ENCODE measurements at regions not wholly inside any gene's neighbourhood (a gene's known extent, or its start where the extent isn't known, plus 50 kb on each side); places are given as distances from the start of the nearest gene placed in this dataset.
A peak's percentile ranks its signal among the peaks of the same experiment; 100 is the strongest.
"Not testable (repeated sequence)": the region's sequence is repeated elsewhere in the genome, so short reads cannot be mapped to it uniquely, and the experiment has no call there.

GRCh38 chr6:170224694-170225660, 65.9 kb downstream of the DLL1 start:
- intact Hi-C loops (cut with micrococcal nuclease) = no loop called here
- Mint-ChIP-seq H3K4me1 (ENCODE audit: low read depth) (peaks cover 15% of the 10 kb centered on the region), H3K27ac (no peak overlapping the region), H3K9me3 (no peaks in the 10 kb centered on the region), H3K4me3 (no peak overlapping the region), H3K27me3 (no peaks in the 10 kb centered on the region), H3K36me3 (no peaks in the 10 kb centered on the region)
- POLR2A ChIA-PET = no interaction called here
- CTCF ChIA-PET = no interaction called here
- DNase-seq = no peak

DNA sequence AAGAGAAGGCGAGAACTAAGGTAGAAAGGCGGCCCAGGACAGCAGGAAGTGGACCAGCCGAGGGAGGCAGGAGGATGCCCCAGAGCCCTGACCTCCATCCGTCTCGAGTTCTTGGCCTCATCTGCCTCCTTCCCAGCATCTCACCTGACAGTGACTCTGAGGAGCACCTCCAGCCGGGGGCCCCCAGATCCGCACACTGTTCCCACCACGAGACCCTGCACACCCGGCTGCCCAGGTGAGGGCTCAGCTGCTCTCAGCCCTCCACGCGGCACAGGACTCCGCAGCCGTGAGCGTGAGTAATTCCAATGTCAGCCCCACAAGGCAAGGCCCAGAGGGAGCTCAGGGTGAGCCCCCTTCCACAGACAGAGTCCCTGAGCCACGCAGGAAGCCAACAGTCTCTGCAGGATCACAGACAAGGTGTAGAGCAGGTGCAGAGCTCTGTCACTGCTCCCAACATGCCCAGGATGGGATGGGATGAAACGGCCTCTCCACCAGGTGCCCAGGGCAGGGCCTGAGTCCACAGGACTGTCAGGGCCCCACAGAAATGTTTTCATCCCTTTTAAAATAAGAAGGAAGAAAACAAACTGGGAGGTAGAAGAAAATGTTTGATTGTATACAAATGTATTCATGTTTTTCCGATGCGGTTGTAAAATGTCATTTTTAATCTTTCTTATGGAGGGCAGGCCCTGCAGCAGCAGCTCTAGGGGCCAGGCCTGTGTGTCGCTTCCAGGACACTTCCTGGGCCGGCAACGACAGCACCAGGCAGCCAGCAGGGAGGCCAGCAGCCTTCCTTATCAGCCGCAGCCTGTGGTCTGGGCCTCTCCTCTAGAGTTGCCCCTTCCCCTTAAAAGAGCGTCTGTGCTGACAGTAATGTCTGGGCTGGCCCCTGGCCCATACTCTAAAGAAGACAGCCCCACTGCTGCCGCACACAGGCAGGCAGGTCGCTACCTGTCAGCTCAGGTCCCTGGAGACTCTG, 66.9 kb downstream of the DLL1 start:
- no peak overlapping the region for H3K27ac Mint-ChIP-seq
- ChIA-PET POLR2A (no interaction called here), CTCF (no interaction called here)
- no peak overlapping the region for H3K4me3 Mint-ChIP-seq
- no peaks in the 10 kb centered on the region for H3K27me3 Mint-ChIP-seq
- no peaks in the 10 kb centered on the region for H3K36me3 Mint-ChIP-seq
- no peak for DNase-seq
- H3K4me1 Mint-ChIP-seq (ENCODE audit: low read depth) = peaks cover 15% of the 10 kb centered on the region
- no peaks in the 10 kb centered on the region for H3K9me3 Mint-ChIP-seq
- intact Hi-C loops (cut with micrococcal nuclease) = no loop called here

- peaks cover 15% of the 10 kb centered on the region for H3K4me1 Mint-ChIP-seq (ENCODE audit: low read depth)
- CTCF ChIA-PET = no interaction called here
- DNase-seq = no peak
Observed at GRCh38 chr6:170222498-170223471, 68.1 kb downstream of the DLL1 start.

DNA sequence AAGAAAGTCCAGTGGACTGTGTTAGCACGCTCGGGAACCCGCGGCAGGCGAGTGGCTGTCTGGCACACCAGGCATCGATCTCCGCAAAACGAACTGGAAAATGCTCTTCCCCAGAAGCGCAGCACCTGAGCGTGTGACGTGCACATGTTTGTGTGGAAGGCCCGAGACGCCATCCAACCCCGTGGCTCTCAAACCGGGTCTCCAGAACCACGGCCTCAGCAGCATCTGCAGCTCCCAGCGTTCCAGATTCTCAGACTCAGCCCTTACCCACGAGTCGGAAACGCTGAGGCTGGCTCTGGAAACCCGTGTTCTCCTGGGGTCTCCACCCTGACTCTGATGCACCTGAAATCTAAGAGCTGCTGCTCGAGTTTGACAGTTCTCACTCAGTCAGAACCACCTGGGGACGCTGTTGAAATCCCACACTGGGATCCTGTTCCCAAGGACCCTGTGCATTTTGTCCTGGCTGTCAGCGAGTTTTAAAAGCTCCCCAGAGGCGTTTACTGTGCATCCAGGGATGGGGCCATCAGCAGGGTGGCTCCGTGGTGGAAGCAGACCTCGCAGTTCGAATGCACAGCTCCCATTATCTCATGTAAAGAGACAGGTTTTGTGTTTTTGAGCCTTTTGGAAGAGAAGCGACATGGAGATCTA, 69.0 kb downstream of the DLL1 start:
- ChIA-PET CTCF (no interaction called here), POLR2A (no interaction called here)
- Mint-ChIP-seq H3K9me3 (no peaks in the 10 kb centered on the region), H3K27me3 (no peaks in the 10 kb centered on the region), H3K27ac (no peak overlapping the region), H3K4me3 (no peak overlapping the region), H3K4me1 (ENCODE audit: low read depth) (peaks cover 15% of the 10 kb centered on the region), H3K36me3 (no peaks in the 10 kb centered on the region)
- DNase-seq = no peak
- intact Hi-C loops (cut with micrococcal nuclease) = no loop called here

More at GRCh38 chr6:170222498-170223471, 68.1 kb downstream of the DLL1 start:
- no peak overlapping the region for H3K4me3 Mint-ChIP-seq
- no peaks in the 10 kb centered on the region for H3K27me3 Mint-ChIP-seq
- H3K9me3 Mint-ChIP-seq = no peaks in the 10 kb centered on the region
- H3K27ac Mint-ChIP-seq = no peak overlapping the region
- POLR2A ChIA-PET = no interaction called here
- no peaks in the 10 kb centered on the region for H3K36me3 Mint-ChIP-seq
- intact Hi-C loops (cut with micrococcal nuclease) = no loop called here

- POLR2A ChIA-PET = no interaction called here
- no peak overlapping the region for H3K27ac Mint-ChIP-seq
- no peak overlapping the region for H3K4me3 Mint-ChIP-seq
Observed at GRCh38 chr6:170221052-170221752, 69.7 kb downstream of the DLL1 start.

GRCh38 chr6:170213637-170214018, 77.2 kb downstream of the DLL1 start:
- not testable (repeated sequence) for H3K4me3 Mint-ChIP-seq

More at GRCh38 chr6:170221052-170221752, 69.7 kb downstream of the DLL1 start:
- intact Hi-C loops (cut with micrococcal nuclease) = no loop called here
- Mint-ChIP-seq H3K27me3 (no peaks in the 10 kb centered on the region), H3K36me3 (no peaks in the 10 kb centered on the region), H3K4me1 (ENCODE audit: low read depth) (peaks cover 15% of the 10 kb centered on the region), H3K9me3 (no peaks in the 10 kb centered on the region)
- CTCF ChIA-PET = no interaction called here
- no peak for DNase-seq

DNA sequence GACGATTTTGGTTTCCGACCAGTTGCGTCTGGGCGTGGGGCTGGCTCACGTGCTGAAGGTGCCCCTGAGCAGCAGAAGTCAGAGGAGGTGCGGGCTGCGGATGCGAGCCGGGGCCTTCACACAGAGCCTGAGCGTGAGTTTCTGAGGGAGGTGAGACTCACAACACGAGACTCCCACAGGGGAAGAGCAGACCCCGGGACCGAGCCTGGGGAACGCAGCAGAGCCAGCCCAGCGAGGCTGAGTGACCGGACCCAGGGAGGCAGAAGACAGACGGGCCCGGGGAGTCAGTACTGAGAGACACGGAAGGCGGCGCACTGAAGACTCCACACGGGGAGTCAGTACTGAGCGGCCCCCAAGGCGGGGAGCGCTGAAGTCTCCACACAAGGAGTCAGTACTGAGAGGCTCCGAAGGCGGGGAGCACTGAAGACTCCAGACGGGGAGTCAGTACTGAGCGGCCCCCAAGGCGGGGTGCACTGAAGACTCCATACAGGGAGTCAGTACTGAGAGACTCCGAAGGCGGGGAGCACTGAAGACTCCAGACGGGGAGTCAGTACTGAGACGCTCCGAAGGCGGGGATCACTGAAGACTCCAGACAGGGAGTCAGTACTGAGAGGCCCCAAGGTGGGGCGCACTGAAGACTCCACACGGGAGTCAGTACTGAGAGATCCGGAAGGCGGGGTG, 77.8 kb downstream of the DLL1 start:
- peak; percentile 4 for DNase-seq

More at GRCh38 chr6:170213637-170214018, 77.2 kb downstream of the DLL1 start:
- H3K4me1 Mint-ChIP-seq (ENCODE audit: low read depth); H3K36me3 Mint-ChIP-seq; H3K27ac Mint-ChIP-seq; H3K27me3 Mint-ChIP-seq; H3K9me3 Mint-ChIP-seq; POLR2A ChIA-PET; CTCF ChIA-PET; intact Hi-C loops (cut with micrococcal nuclease): not testable (repeated sequence)
- peak; percentile 2 for DNase-seq

DNA sequence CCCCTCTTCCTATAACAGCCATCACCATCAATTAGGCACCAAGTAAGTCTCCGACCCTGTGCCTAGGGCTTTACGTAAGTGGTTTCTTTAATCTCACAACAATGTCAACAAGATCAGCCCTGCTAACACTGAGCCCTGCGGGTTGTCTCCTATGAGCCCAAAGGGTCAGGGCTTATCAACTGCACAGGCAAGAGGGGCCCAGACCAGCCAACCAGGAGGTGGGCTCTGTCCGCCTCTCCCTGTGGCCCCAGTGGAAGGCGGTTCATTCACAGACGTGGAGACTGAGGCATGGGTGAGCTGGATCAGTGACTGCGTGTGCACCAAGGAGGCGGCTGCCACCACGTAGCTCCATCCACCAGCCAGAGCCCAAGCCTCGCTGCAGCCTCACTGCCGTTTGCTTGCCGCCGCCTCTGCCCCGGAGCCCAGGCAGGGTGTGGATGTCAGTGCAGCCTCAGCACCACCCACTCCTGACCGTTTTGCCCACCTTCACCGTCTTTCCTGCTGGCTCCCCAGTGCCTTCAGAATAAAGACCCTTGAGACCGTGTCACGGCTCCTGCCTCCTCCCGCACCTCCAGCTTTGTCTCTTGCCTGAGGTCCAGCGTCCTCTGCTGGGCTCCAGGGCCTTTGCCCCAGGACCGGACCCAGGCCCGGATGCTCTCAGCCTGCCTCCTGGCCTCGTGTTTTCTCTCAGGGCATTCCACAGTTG, 78.7 kb downstream of the DLL1 start:
- peak; percentile 6 for DNase-seq
- Mint-ChIP-seq H3K4me1 (ENCODE audit: low read depth) (no peaks in the 10 kb centered on the region), H3K27ac (no peak overlapping the region), H3K4me3 (no peak overlapping the region), H3K9me3 (no peaks in the 10 kb centered on the region), H3K36me3 (no peaks in the 10 kb centered on the region), H3K27me3 (no peaks in the 10 kb centered on the region)
- CTCF ChIA-PET = no interaction called here
- POLR2A ChIA-PET = no interaction called here
- intact Hi-C loops (cut with micrococcal nuclease) = no loop called here

More for the DNA sequence above, 77.8 kb downstream of the DLL1 start:
- no peak overlapping the region for H3K27ac Mint-ChIP-seq
- ChIA-PET CTCF (no interaction called here), POLR2A (no interaction called here)
- no peaks in the 10 kb centered on the region for H3K27me3 Mint-ChIP-seq
- no peaks in the 10 kb centered on the region for H3K4me1 Mint-ChIP-seq (ENCODE audit: low read depth)
- intact Hi-C loops (cut with micrococcal nuclease) = no loop called here
- no peaks in the 10 kb centered on the region for H3K36me3 Mint-ChIP-seq
- H3K9me3 Mint-ChIP-seq = no peaks in the 10 kb centered on the region
- H3K4me3 Mint-ChIP-seq = no peak overlapping the region

GRCh38 chr6:170211404-170212025, 79.4 kb downstream of the DLL1 start:
- intact Hi-C loops (cut with micrococcal nuclease) = no loop called here
- Mint-ChIP-seq H3K27ac (no peak overlapping the region), H3K9me3 (no peaks in the 10 kb centered on the region), H3K4me1 (ENCODE audit: low read depth) (no peaks in the 10 kb centered on the region), H3K36me3 (no peaks in the 10 kb centered on the region), H3K27me3 (no peaks in the 10 kb centered on the region), H3K4me3 (no peak overlapping the region)
- POLR2A ChIA-PET = no interaction called here
- CTCF ChIA-PET = no interaction called here
- peak; percentile 2 for DNase-seq
